Fibroblast of villous mesenchyme (primary cell): ENCODE measurements at regions not wholly inside any gene's neighbourhood (a gene's known extent, or its start where the extent isn't known, plus 50 kb on each side); places are given as distances from the start of the nearest gene placed in this dataset.

Experiments used
- DNase-seq: peaks from one replicate; pipeline ENCODE4 v3.0.0-alpha.2; 2010; ENCODE audit warnings: low read depth
- H3K4me3 ChIP-seq: 2 replicates; pipeline ENCODE4 v1.5.1; 2011; ENCODE audit warnings: low read depth, mild to moderate bottlenecking, low read length
- TF ChIP-seq, protein P1 (sequence below): IDR thresholded peaks from 2 replicates; pipeline ENCODE4 v1.5.1; 2012; ENCODE audit warnings: low read depth, mild to moderate bottlenecking, low read length; ENCODE audit not compliant: insufficient read depth

DNA sequence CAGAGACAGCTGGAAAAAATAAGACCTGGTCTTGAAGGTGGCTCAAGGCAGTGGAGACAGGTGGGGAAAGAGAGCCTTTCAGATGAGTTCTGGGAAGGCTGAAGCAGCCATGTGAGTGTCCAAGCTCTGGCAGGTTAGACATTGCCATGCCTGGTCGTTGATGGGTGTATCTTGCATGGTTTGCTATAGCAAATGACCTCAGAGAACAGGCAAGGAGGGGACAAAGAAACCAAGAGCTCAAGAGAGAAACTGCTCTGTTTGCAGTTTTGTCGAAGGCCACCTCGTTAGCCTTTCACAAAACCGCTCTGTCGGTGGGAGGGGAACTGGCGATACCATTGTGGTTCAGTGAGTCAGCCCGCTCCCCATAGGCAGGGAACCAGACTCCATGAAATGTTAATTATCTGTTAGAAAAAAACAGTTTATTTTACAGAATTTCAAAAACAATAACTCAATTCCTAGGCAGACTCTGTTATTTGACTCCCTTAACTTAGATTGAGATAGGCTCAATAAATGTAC, 82.8 kb upstream of the ARGLU1 start:
- TF ChIP-seq, protein P1, sequence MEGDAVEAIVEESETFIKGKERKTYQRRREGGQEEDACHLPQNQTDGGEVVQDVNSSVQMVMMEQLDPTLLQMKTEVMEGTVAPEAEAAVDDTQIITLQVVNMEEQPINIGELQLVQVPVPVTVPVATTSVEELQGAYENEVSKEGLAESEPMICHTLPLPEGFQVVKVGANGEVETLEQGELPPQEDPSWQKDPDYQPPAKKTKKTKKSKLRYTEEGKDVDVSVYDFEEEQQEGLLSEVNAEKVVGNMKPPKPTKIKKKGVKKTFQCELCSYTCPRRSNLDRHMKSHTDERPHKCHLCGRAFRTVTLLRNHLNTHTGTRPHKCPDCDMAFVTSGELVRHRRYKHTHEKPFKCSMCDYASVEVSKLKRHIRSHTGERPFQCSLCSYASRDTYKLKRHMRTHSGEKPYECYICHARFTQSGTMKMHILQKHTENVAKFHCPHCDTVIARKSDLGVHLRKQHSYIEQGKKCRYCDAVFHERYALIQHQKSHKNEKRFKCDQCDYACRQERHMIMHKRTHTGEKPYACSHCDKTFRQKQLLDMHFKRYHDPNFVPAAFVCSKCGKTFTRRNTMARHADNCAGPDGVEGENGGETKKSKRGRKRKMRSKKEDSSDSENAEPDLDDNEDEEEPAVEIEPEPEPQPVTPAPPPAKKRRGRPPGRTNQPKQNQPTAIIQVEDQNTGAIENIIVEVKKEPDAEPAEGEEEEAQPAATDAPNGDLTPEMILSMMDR = no peak
- H3K4me3 ChIP-seq = no peak overlapping the region
- no peak for DNase-seq

DNA sequence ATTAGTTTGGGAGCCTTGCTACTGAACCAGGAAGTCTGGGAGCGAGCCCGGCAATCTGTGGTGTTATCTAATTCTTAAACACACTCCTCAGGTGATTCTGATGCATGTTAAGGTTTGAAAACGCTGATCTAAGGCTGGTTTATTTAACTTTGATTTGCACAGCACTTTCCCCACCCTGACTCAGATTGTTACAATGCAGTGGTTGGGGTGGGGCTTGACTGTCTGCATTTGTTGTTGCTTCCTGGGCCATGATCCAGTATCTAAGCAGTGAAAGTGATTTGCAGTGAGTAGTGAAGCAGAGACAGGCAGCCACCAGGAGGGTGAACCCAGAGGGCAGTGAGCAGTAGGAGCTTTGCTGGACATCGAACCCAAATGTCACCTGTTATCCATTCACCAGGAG, 81.6 kb upstream of the ARGLU1 start:
- DNase-seq = no peak
- TF ChIP-seq, protein P1 = no peak
- no peak overlapping the region for H3K4me3 ChIP-seq

DNA sequence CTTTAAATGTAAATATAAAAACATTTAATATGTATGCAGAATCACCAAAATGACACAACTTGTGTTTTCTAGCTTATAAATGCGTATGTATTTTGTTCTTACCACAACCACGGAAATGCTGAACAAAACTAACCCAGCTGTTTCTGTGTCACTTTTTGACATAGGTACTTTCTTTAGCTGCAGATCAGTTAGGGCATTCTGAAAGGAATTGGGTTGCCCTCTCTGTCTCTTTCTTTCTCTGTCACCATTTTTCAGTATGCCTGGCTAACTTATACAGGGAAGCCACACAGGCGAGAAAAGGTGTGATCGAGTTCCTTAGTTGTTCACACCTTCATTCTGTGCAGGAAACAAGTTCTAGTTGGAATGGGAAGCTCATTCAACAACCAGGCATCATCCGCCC, 72.6 kb upstream of the ARGLU1 start:
- TF ChIP-seq, protein P1 = no peak
- no peak overlapping the region for H3K4me3 ChIP-seq
- no peak for DNase-seq

DNA sequence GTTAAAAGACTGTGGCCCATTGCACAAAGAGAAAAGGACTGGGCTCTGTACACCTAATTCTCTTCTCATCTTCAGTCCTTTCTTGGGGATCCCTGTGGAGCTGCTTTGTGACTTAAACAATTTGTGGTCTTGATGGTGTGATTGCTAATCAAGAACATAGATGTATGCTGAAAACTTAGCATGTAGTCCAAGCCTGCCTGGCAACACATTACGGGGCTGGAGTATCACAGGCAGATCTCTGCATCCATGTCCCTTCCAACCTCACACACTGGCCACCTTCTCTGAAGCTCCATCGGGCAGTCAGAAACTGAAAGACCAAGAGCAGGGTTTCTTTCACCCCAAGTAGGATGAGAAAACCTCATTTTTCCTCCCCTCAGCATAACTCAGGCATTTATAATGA, 69.6 kb upstream of the ARGLU1 start:
- DNase-seq = no peak
- no peak overlapping the region for H3K4me3 ChIP-seq
- TF ChIP-seq, protein P1 = no peak

DNA sequence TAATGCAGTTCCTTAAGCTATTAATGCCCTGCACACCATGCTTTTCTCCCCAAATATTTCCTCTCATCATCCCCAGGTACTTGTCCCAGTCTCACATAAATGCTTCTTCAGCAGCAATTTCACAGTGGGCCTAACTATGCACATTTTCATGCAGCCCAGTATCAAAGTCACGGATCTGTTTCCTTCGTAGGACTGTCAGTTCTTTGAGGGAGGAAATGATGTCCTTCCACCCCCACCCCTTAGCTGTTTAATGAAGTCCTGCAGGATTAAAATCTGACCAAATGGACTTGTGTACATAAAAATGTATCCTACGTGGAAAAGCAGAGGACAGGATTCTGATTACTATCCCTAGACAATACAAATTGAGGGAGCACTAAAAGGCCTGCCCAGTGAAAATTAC, 68.6 kb upstream of the ARGLU1 start:
- no peak overlapping the region for H3K4me3 ChIP-seq
- TF ChIP-seq, protein P1 = no peak
- no peak for DNase-seq

DNA sequence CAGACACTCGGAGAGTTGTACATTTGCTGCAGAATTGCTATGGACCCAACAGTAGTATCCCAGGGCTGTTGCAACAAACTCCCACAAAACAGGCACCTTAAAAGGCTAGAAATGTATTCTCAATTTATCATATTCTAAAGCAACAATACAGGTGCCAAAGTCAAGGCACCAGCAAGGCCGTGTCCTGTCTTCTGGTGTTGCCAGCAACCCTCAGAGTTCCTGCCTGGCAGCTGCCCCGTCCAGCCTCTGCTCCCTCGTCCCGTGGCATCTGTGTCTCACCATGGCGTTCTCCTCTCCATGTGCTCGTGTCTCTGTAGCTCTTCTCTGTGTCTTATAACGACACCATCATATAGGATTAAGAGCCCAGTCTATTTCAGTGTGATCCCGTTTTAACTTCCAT, 67.7 kb upstream of the ARGLU1 start:
- no peak overlapping the region for H3K4me3 ChIP-seq
- DNase-seq = no peak
- TF ChIP-seq, protein P1 = no peak

DNA sequence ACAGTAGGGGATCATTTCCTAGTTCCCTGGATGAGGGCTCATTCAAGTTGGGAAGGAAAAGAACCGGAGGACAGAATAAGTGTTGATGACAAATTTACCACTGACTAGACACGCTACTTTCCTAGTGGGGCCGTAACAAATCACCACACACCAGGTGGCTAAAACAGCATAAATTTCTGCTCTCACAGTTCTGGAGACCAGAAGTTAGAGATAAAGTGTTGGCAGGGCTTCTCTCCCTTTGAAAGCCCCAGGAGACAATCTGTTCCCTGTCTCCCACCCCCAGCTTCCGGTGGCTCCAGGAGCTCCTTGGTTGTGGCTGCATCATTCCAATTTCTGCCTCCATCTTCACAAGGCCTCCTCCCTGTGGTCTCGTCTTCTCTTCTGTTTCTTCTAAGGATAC, 65.4 kb upstream of the ARGLU1 start:
- TF ChIP-seq, protein P1 = no peak
- H3K4me3 ChIP-seq = no peak overlapping the region
- no peak for DNase-seq
